ENCODE measurements at regions not wholly inside any gene's neighbourhood (a gene's known extent, or its start where the extent isn't known, plus 50 kb on each side); places are given as distances from the start of the nearest gene placed in this dataset.

DNA sequence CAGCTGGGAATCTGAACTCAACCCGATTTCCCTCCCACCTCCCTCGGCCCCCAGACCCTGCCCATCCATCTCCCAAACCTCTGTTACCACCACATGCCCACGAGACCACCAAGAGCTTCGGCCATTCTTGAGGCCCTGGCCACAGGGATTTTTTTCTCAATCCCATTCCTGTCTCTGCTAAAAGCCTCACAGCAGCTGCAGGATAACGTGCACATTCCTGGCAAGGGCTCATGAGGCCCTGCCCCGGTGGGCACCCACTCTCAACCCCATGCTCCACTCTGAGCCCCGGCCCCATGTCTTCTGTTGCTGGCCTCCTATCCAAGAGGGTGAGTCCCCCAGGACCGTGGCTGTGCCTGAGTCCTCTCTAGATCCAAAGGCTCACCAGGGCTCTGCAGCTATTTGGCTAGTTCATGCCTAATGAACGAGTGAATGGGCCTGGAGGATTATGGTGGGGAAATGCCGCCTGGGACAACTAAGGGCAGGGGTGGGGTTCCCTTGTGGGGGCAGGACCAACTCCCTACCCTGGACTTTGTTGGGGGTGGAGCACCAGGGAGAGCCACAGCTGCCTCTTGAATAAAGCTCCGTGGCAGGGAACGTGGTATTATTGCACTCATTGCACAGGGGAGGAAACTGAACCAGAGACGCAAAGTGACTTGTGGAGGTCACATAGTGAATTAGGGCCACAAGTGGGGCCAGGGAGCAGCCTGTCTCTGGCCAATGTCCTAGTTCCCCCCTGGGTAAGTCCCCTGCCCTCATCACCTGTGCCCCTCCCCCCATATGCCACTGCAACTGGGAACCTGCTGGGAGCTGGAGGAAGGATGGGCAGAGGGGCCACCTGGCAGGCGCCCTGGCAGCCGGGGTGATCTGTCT is 113.8 kb upstream of the SMURF2 start:
- ATAC-seq (peak; percentile 0; the same call in 2 of the 3 replicates), FAIRE-seq (peak; percentile 36), DNase-seq (ENCODE audit: low spot score) (peak; percentile 39)
- Histone ChIP-seq H3K36me3 (replicated peaks in 1 of 2; ENCODE audit: control insufficient read depth in 1 of 2, insufficient read depth in 2 of 2, low read length in 2 of 2) (no peaks in the 10 kb centered on the region), H3K27me3 (ENCODE audit: control insufficient read depth in 1 of 2, insufficient read depth in 2 of 2, low read length in 2 of 2) (no peaks in the 10 kb centered on the region), H3K4me3 (replicated peaks in 1 of 3; ENCODE audit: insufficient read depth in 1 of 3, low read depth in 2 of 3, low read length in 3 of 3) (peak overlapping the region; percentile 52 to 70 (median 53); a peak in 5 of 6 replicates), H3K27ac (ENCODE audit: extremely low read length, insufficient read depth, low read length) (peak overlapping the region; percentile 19), H3K9ac (ENCODE audit: insufficient read depth, low read depth, low read length) (peak overlapping the region; percentile 28; the same call in 1 of the 2 replicates), H3K9me3 (ENCODE audit: low read length) (no peaks in the 10 kb centered on the region), H3K4me2 (ENCODE audit: low read depth, low read length) (peak overlapping the region; percentile 98), H3K4me1 (ENCODE audit: insufficient read depth, low read length) (peaks cover 49% of the 10 kb centered on the region), H2AFZ (ENCODE audit: low read length) (no peak overlapping the region), H4K20me1 (ENCODE audit: insufficient read depth, low read length) (no peaks in the 10 kb centered on the region), H3K79me2 (ENCODE audit: insufficient read depth, low read length) (peaks cover 13% of the 10 kb centered on the region)
- WGBS (ENCODE audit: low lambda C conversion rate), result 5% methylated on average over 13 of the region's 15 CpGs
- no TSS peak for BruUV-seq (replicated peaks)
- ChIA-PET CTCF (ENCODE audit: low intra/inter-chr PET ratio, low total read pairs) (interaction anchor here (2.1 kb wide), 1 partner anchor 163 kb away, joined by 9 read pairs; no protein-coding TSS in a partner anchor), POLR2A (interaction anchor here (0.8 to 3.0 kb wide), 6 partner anchors 11 to 270 kb away, joined by 3 to 16 read pairs (median 6); partner anchors contain the start of genes DDX5 and LRRC37A3)
- intact Hi-C loops (cut with micrococcal nuclease; ENCODE audit: unreplicated experiment) (no loop called here), in situ Hi-C loops (cut with HindIII; ENCODE audit: extremely low pct_ligation_motif_present, low pct_unique_long_range_greater_than_20kb) (no loop called here)
- TF ChIP-seq TSC22D2 (CRISPR knock-in tag; IDR thresholded peaks at IDR 0.05; ENCODE audit: borderline replicate concordance) (no peak), ZFAT (CRISPR knock-in tag; conservative IDR thresholded peaks at IDR 0.05) (no peak), RFXAP (CRISPR knock-in tag; IDR thresholded peaks at IDR 0.05; ENCODE audit: borderline replicate concordance) (no peak), ZNF496 (CRISPR knock-in tag; IDR thresholded peaks at IDR 0.05; ENCODE audit: insufficient replicate concordance) (no peak), PAX8 (CRISPR knock-in tag; IDR thresholded peaks at IDR 0.05; ENCODE audit: borderline replicate concordance) (no peak), MYC (CRISPR knock-in tag; IDR thresholded peaks at IDR 0.05; ENCODE audit: borderline replicate concordance) (0 out of 2 replicates have a peak, but pooled peaks have one; percentile 2), HMG20B (CRISPR knock-in tag; conservative IDR thresholded peaks at IDR 0.05) (no peak), KDM3A (CRISPR knock-in tag; IDR thresholded peaks at IDR 0.05; ENCODE audit: low read depth) (no peak), THYN1 (CRISPR knock-in tag; IDR thresholded peaks at IDR 0.05; ENCODE audit: borderline replicate concordance, low read depth) (no peak), SMARCE1 (IDR thresholded peaks at IDR 0.05; ENCODE audit: borderline replicate concordance) (no peak), NR2F2 (IDR thresholded peaks at IDR 0.05; ENCODE audit: borderline replicate concordance, low read depth) (no peak), ZNF12 (CRISPR knock-in tag; IDR thresholded peaks at IDR 0.05) (no peak), PHF21A (CRISPR knock-in tag; IDR thresholded peaks at IDR 0.05) (no peak), PCBP1 (IDR thresholded peaks at IDR 0.05; ENCODE audit: borderline replicate concordance, low read depth, low read length) (no peak), HNF4A (CRISPR knock-in tag; IDR thresholded peaks at IDR 0.05) (no peak)
- TF ChIP-seq, protein P1, sequence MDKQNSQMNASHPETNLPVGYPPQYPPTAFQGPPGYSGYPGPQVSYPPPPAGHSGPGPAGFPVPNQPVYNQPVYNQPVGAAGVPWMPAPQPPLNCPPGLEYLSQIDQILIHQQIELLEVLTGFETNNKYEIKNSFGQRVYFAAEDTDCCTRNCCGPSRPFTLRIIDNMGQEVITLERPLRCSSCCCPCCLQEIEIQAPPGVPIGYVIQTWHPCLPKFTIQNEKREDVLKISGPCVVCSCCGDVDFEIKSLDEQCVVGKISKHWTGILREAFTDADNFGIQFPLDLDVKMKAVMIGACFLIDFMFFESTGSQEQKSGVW (CRISPR knock-in tag; IDR thresholded peaks at IDR 0.05; ENCODE audit: borderline replicate concordance), result no peak
- TF ChIP-seq, protein P2, sequence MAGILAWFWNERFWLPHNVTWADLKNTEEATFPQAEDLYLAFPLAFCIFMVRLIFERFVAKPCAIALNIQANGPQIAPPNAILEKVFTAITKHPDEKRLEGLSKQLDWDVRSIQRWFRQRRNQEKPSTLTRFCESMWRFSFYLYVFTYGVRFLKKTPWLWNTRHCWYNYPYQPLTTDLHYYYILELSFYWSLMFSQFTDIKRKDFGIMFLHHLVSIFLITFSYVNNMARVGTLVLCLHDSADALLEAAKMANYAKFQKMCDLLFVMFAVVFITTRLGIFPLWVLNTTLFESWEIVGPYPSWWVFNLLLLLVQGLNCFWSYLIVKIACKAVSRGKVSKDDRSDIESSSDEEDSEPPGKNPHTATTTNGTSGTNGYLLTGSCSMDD (CRISPR knock-in tag; IDR thresholded peaks at IDR 0.05), result no peak
- TF ChIP-seq, protein P3, sequence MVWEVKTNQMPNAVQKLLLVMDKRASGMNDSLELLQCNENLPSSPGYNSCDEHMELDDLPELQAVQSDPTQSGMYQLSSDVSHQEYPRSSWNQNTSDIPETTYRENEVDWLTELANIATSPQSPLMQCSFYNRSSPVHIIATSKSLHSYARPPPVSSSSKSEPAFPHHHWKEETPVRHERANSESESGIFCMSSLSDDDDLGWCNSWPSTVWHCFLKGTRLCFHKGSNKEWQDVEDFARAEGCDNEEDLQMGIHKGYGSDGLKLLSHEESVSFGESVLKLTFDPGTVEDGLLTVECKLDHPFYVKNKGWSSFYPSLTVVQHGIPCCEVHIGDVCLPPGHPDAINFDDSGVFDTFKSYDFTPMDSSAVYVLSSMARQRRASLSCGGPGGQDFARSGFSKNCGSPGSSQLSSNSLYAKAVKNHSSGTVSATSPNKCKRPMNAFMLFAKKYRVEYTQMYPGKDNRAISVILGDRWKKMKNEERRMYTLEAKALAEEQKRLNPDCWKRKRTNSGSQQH (CRISPR knock-in tag; IDR thresholded peaks at IDR 0.05; ENCODE audit: low read depth), result no peak

Data from HepG2 (cell line).